Natural killer cell treated with Interleukin-12 subunit alpha and Interleukin-12 subunit beta and Interleukin-15 and Interleukin-18, amount 100 ng/mL, for 72 hours (primary cell): ENCODE measurements at regions not wholly inside any gene's neighbourhood (a gene's known extent, or its start where the extent isn't known, plus 50 kb on each side); places are given as distances from the start of the nearest gene placed in this dataset.

Experiments
- ATAC-seq, 2 donors: fragments of 150-1000 bp; cut with Tn5 transposase in 1 of 2; sonication (Bioruptor Pico), chemical (Tn5 transposase) in 1 of 2; 2 replicates each; pipeline ENCODE4 v1.10.0; 2021
- DNase-seq: peaks from one replicate; pipeline ENCODE4 v3.0.0; 2022; ENCODE audit warnings: low spot score
- H3K27ac Mint-ChIP-seq, 2 donors: 1 replicate in 1 of 2; 2 replicates in 1 of 2; pipeline ENCODE4 v1.8.0; 2022; ENCODE audit warnings: mixed read lengths in 2 of 2, mild to moderate bottlenecking in 1 of 2, moderate library complexity in 1 of 2
- H3K27me3 Mint-ChIP-seq, 2 donors: 1 replicate in 1 of 2; 2 replicates in 1 of 2; pipeline ENCODE4 v1.8.0; 2022; ENCODE audit warnings: mixed read lengths in 2 of 2
- H3K36me3 Mint-ChIP-seq: one replicate; pipeline ENCODE4 v1.8.0; 2022; ENCODE audit warnings: mixed read lengths
- H3K4me1 Mint-ChIP-seq, 2 donors: 1 replicate in 1 of 2; 2 replicates in 1 of 2; pipeline ENCODE4 v1.8.0; 2022; ENCODE audit warnings: low read depth in 2 of 2, mixed read lengths in 2 of 2, mild to moderate bottlenecking in 1 of 2
- H3K4me3 Mint-ChIP-seq: one replicate; pipeline ENCODE4 v1.8.0; 2022; ENCODE audit warnings: mixed read lengths
- H3K9me3 Mint-ChIP-seq: 2 replicates; pipeline ENCODE4 v1.8.0; 2022; ENCODE audit warnings: mixed read lengths

DNA sequence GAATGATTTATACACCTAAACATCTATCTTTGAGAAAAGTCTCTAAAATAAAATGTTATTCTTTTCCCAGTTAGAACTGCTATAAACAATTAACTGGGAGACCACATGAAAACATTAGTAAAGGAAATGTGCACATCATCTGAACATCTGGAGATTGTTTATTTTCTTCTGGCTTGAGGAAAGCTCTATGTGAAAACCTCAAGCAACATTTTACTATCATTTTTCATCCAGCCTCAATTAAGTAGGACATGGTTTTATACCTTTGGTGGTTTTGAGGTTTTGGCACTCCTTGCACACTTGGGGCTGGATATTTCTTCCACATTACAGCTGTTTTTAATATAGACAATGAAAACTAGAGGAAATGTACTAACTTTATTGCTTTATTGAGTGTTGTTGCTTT is 609.5 kb upstream of the SLC8A1 start:
- ATAC-seq (no peak), DNase-seq (no peak)
- H3K36me3 Mint-ChIP-seq = peaks cover 1% of the 10 kb centered on the region
- no peak overlapping the region for H3K4me3 Mint-ChIP-seq
- no peak overlapping the region for H3K27ac Mint-ChIP-seq
- no peaks in the 10 kb centered on the region for H3K27me3 Mint-ChIP-seq
- H3K9me3 Mint-ChIP-seq = peaks cover 14% of the 10 kb centered on the region
- no peaks in the 10 kb centered on the region for H3K4me1 Mint-ChIP-seq

DNA sequence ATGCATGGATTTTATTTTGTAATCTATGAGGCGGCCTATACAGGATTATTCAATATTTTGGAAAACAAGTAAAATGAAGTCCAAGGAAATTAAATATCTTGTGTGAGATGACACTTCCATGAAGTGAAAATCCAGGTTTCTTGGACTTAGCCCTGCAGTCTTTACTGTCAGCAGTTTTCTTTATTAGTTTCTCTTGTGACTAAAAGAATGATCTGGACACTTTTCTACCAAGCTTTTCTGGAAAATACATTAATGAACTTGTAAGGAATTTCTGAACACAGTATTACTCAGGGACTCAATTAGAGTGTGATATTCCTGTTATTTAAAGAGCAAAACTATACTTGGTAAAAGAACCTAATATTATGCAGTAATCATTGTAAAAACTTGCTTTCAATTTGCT is 610.4 kb upstream of the SLC8A1 start:
- DNase-seq = no peak
- Mint-ChIP-seq H3K27me3 (no peaks in the 10 kb centered on the region), H3K36me3 (no peaks in the 10 kb centered on the region), H3K27ac (no peak overlapping the region), H3K9me3 (peaks cover 7% of the 10 kb centered on the region), H3K4me1 (no peaks in the 10 kb centered on the region), H3K4me3 (no peak overlapping the region)
- ATAC-seq = no peak

DNA sequence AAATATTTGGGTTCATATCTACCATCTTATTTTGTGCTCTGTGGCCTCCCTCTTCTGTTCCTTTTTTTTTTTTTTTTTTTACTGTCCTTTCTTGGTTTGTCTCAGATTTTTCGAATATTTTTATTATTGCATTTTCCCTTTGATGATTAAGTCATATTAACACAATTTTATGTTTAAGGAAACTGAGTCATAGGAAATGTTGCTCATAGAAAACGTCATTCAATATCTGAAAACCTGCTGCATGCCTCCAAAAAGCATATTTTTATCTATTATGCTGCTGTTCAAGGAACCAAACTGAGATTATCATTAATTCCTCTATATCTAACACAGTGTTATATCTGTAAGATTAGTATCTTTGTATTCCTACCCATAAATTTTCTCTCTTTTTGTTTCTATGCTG is 614.3 kb upstream of the SLC8A1 start:
- H3K27ac Mint-ChIP-seq = no peak overlapping the region
- ATAC-seq = no peak
- no peaks in the 10 kb centered on the region for H3K27me3 Mint-ChIP-seq
- H3K36me3 Mint-ChIP-seq = no peaks in the 10 kb centered on the region
- DNase-seq = no peak
- no peaks in the 10 kb centered on the region for H3K4me1 Mint-ChIP-seq
- peaks cover 3% of the 10 kb centered on the region for H3K9me3 Mint-ChIP-seq
- H3K4me3 Mint-ChIP-seq = no peak overlapping the region

DNA sequence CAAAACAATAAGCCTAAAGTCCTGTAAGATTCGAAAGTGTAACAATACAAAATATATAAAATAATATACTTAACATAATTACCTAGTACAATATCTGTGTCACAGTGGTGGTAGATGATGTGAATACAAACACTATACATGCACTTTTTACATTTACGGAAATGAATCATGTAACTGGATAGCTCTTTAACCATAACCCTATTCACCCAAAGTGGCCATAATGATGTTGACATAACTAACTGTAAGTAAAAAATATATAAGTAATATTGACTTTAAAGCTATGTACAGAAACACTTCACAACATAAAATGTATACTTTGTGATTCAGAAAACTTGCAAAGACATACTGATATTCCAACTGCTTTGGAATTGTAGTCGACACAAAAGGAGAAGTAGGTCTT is 616.9 kb upstream of the SLC8A1 start:
- Mint-ChIP-seq H3K4me1 (no peaks in the 10 kb centered on the region), H3K27me3 (no peaks in the 10 kb centered on the region), H3K36me3 (no peaks in the 10 kb centered on the region), H3K4me3 (no peak overlapping the region), H3K27ac (no peak overlapping the region), H3K9me3 (peaks cover 5% of the 10 kb centered on the region)
- DNase-seq = no peak
- ATAC-seq = no peak

DNA sequence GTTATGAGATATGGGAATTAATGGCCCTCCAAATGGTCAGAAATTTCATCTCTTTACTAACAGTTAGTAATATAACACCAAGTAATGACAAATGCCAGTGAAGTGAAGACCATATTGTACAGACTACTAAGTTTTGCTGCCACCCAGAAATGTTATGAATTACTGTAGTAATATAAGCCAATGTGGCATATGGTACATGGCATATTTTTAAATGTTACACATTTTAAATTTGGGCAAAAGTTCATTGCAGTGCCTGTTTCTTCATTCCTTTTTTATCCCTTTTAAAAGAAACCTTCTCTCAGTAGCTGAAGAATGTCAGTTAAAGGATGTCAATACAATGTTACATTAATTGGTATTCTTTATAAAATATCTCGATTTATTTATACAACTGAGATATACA is 626.5 kb upstream of the SLC8A1 start:
- no peaks in the 10 kb centered on the region for H3K36me3 Mint-ChIP-seq
- H3K4me1 Mint-ChIP-seq = no peaks in the 10 kb centered on the region
- no peaks in the 10 kb centered on the region for H3K27me3 Mint-ChIP-seq
- no peak for DNase-seq
- H3K27ac Mint-ChIP-seq = no peak overlapping the region
- H3K9me3 Mint-ChIP-seq = peaks cover 3% of the 10 kb centered on the region
- ATAC-seq = no peak
- no peak overlapping the region for H3K4me3 Mint-ChIP-seq

DNA sequence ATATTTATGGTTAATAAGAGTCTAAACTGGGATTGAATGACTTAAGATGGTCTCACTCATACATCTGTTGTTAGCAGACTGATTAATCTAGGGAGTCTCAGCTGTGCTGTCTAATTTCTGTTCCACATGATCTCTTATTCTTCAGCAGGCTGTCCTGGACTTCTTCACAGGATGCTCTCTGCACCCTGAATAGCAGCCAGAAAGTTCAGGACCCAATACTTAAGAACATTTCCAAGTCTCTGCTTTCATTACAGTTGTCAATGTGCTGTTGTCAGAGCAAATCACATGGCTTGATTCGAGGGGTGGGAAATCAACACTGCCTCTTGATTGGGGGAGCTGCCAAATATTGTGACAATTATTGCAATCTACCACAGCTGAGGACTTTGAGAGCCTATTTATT is 627.1 kb upstream of the SLC8A1 start:
- Mint-ChIP-seq H3K9me3 (peaks cover 7% of the 10 kb centered on the region), H3K4me3 (no peak overlapping the region), H3K4me1 (no peaks in the 10 kb centered on the region), H3K36me3 (no peaks in the 10 kb centered on the region), H3K27me3 (no peaks in the 10 kb centered on the region), H3K27ac (no peak overlapping the region)
- DNase-seq = no peak
- no peak for ATAC-seq

DNA sequence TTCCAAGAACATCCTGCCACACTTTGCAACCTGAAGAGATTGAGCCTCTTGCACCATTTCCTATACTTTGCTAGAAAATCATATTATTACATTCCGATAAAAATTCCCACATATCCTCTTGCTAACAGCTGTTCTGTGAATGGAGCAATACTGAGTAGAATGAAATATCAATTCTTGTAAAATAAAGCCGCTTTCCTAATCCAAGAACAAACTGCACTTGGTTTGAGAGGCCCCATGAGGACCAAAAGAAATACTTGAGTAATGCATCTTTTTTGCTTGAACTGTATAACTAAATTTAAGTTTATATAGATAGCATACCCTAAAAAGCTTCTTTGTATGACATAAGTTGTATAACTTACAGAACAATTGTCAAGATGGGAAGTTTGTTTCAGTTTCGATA is 632.4 kb upstream of the SLC8A1 start:
- DNase-seq (no peak), ATAC-seq (no peak)
- Mint-ChIP-seq H3K4me1 (no peaks in the 10 kb centered on the region), H3K4me3 (no peak overlapping the region), H3K9me3 (peaks cover 9% of the 10 kb centered on the region), H3K36me3 (no peaks in the 10 kb centered on the region), H3K27me3 (no peaks in the 10 kb centered on the region), H3K27ac (no peak overlapping the region)

DNA sequence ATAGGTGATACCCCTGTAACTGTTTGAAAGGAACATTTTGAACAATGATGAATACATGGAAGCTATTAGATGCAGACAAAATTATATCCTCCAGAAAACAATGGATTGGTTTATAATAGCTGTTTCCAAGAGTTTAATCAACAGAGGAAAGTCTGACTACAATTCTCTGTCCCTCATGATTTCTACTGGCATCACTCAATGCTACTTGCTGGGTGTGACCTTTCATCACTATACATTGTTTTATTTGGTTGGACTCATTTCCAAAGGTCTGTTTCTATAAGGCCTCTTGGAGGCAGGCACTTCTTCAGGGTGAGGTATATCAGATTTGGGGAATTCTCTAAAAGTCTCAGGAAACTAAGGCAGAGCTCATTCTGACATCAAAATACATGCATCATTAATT is 636.1 kb upstream of the SLC8A1 start:
- Mint-ChIP-seq H3K36me3 (no peaks in the 10 kb centered on the region), H3K27ac (no peak overlapping the region), H3K4me3 (no peak overlapping the region), H3K27me3 (no peaks in the 10 kb centered on the region), H3K9me3 (peaks cover 10% of the 10 kb centered on the region), H3K4me1 (no peaks in the 10 kb centered on the region)
- DNase-seq (no peak), ATAC-seq (no peak)

DNA sequence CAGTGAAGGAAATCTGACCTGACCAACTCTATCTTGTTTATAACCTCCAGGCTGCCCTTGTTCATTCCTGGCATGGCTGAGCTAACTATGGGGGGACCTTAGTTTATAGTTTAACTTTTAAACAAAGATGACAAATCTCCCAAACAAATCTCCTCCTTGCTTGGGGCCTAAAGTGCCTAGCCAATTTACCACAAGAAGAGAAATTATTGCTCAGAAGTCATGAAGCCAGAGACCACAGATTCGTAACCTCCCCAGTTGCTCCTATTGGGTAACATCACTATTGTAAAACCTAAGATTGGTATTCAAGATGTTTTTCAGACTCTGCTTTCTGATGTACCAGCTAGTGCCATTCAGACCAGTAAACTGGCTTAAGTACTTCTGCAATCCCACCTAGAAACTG is 649.4 kb upstream of the SLC8A1 start:
- Mint-ChIP-seq H3K27ac (no peak overlapping the region), H3K27me3 (no peaks in the 10 kb centered on the region), H3K9me3 (no peaks in the 10 kb centered on the region), H3K4me3 (no peak overlapping the region), H3K36me3 (no peaks in the 10 kb centered on the region), H3K4me1 (no peaks in the 10 kb centered on the region)
- DNase-seq (no peak), ATAC-seq (no peak)

DNA sequence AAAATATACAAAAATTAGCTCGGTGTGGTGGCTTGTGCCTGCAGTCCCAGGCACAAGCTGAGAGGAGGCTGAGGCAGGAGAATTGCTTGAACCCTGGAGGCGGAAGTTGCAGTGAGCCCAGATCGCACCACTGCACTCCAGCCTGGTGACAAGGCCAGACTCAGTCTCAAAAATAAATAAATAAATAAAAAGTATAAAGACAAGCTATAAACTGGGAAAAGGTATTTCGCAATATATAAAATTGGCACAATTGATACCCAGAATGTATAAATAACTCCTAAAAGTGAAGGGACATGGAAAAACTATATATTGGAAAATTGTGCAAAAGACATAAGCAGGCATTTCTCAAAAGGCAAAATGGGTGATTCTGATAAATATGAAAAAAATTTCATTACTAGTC is 657.9 kb upstream of the SLC8A1 start:
- ATAC-seq (no peak), DNase-seq (no peak)
- no peak overlapping the region for H3K27ac Mint-ChIP-seq
- H3K4me3 Mint-ChIP-seq = no peak overlapping the region
- H3K36me3 Mint-ChIP-seq = no peaks in the 10 kb centered on the region
- H3K27me3 Mint-ChIP-seq = no peaks in the 10 kb centered on the region
- peaks cover 4% of the 10 kb centered on the region for H3K9me3 Mint-ChIP-seq
- H3K4me1 Mint-ChIP-seq = no peaks in the 10 kb centered on the region

DNA sequence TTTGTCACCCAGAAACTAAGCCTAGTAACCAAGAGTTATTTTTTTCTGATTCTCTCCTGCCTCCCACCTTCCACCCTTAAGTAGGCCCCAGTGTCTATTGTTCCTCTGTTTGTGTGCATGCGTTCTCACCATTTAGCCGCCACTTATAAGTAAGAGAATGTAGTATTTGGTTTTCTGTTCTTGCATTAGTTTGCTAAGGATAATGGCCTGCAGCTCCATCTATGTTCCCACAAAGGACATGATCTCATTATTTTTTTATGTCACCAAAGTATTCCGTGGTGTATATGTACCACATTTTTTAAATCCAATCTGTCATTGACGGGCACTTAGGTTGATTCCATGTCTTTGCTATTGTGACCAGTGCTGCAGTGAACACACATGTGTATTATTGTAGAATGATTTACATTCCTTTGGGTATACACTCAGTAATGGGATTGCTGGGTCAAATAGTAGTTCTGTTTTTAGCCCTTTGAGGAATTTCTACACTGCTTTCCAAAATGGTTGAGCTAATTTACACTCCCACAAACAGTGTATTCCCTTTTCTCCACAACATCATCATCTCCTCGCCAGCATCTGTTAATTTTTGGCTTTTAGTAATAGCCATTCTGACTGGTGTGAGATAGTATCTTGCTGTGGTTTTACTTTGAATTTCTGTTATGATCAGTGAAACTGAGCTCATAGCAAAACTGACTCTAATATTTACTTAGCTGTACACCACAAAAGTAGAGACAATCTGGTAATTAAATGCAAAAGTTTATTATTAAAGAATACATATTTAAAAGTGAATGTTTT is 660.1 kb upstream of the SLC8A1 start:
- Mint-ChIP-seq H3K4me3 (no peak overlapping the region), H3K36me3 (no peaks in the 10 kb centered on the region), H3K4me1 (no peaks in the 10 kb centered on the region), H3K27me3 (no peaks in the 10 kb centered on the region), H3K27ac (no peak overlapping the region), H3K9me3 (peaks cover 4% of the 10 kb centered on the region)
- no peak for DNase-seq
- ATAC-seq = no peak

DNA sequence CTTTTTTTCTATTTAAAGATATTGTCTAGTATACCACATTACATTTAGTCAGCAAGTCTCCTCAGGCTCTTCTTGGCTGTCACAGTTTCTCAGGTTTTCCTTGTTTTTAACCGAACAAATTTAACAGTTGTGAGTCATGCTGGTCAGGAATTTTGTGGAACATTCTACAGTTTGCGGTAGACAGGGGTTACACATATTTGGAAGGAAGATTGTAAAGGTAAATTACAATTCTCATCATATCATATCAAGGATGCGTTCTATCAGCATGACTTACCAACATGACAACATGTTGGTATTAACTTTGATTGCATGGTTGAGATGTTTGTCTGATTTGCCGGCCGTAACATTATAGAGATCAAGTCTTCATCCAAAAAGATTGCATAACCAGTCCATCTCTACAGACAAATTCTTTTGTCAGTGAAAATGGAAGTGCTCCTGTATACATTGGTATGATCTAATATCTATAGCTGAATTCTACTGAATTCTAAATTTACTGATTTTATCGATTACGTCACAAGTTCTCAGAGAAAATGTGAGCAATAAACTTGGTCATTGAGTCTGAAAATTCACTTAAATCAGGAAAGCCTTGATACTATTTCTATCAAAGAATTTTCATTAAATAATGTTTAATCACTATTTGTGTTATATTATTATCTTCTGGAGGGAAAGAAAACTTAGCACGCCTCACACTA is 664.4 kb upstream of the SLC8A1 start:
- peaks cover 6% of the 10 kb centered on the region for H3K9me3 Mint-ChIP-seq
- no peaks in the 10 kb centered on the region for H3K27me3 Mint-ChIP-seq
- no peaks in the 10 kb centered on the region for H3K4me1 Mint-ChIP-seq
- H3K4me3 Mint-ChIP-seq = no peak overlapping the region
- no peaks in the 10 kb centered on the region for H3K36me3 Mint-ChIP-seq
- no peak for ATAC-seq
- H3K27ac Mint-ChIP-seq = no peak overlapping the region
- DNase-seq = no peak

DNA sequence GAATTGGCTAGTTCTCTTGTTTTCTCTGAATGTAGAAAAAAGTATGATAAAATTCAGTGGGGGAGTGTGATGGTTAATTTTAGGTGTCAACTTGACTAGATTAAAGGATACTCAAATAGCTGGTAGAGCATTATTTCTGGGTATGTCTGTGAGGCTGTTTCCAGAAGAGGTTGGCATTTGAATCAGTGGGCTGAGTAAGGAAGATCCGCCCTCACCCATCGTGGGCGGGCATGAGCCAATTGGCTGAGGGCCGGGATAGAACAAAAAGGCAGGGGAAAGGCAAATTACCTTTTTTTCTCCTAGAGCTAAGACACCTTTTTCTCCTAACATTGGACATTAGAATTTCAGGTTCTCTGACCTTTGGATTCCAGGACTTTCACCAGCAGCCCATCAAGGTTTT is 667.6 kb upstream of the SLC8A1 start:
- peaks cover 4% of the 10 kb centered on the region for H3K9me3 Mint-ChIP-seq
- no peaks in the 10 kb centered on the region for H3K27me3 Mint-ChIP-seq
- H3K4me1 Mint-ChIP-seq = no peaks in the 10 kb centered on the region
- DNase-seq (no peak), ATAC-seq (no peak)
- H3K4me3 Mint-ChIP-seq = no peak overlapping the region
- H3K36me3 Mint-ChIP-seq = no peaks in the 10 kb centered on the region
- no peak overlapping the region for H3K27ac Mint-ChIP-seq

DNA sequence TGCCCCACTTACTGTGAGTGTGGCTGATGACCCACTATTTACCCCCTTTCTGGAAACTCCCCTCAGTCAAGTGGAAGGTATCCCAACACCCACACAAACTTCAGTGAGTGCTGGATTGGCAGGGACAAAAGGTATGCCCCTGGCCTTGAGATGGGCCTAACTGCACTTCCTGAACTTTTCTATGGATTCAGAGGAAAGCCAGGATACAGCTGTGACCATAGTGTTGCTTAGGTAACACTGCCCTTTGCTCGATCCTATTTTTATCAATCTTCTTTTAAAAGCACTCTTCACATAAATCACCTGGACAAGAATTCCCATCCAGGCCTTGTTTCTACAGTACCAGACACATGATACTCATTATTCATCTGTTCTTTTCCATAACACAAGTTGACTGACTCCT is 671.5 kb upstream of the SLC8A1 start:
- ATAC-seq (no peak), DNase-seq (no peak)
- Mint-ChIP-seq H3K27ac (no peak overlapping the region), H3K27me3 (no peaks in the 10 kb centered on the region), H3K4me3 (no peak overlapping the region), H3K9me3 (peaks cover 6% of the 10 kb centered on the region), H3K36me3 (no peaks in the 10 kb centered on the region), H3K4me1 (no peaks in the 10 kb centered on the region)

DNA sequence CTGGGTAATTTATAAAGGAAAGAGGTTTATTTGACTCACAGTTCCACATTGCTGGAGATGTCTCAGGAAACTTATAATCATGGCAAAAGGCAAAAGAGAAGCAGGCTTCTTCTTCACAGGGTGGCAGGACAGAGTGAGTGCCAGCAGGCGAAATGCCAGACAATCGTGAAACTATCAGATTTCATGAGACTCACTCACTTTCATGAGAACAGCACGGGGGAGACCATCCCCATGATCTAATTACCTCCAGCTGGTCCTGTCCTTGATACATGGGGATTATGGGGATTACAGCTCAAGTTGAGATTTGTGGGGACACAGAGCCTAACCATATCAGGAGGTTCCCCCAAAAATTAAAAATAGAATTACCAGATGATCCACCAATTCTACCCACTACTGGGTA is 675.5 kb upstream of the SLC8A1 start:
- no peaks in the 10 kb centered on the region for H3K27me3 Mint-ChIP-seq
- no peaks in the 10 kb centered on the region for H3K4me1 Mint-ChIP-seq
- ATAC-seq = no peak
- no peak overlapping the region for H3K4me3 Mint-ChIP-seq
- H3K36me3 Mint-ChIP-seq = no peaks in the 10 kb centered on the region
- H3K27ac Mint-ChIP-seq = no peak overlapping the region
- DNase-seq = no peak
- peaks cover 8% of the 10 kb centered on the region for H3K9me3 Mint-ChIP-seq
